ENCODE measurements at regions not wholly inside any gene's neighbourhood (a gene's known extent, or its start where the extent isn't known, plus 50 kb on each side); places are given as distances from the start of the nearest gene placed in this dataset.

GRCh38 chr3:162073422-162073975 is 576.9 kb downstream of the OTOL1 start:
- no peak for TF ChIP-seq CTCF (IDR thresholded peaks at IDR 0.05)
- H3K27me3 ChIP-seq (ENCODE audit: control insufficient read depth in 1 of 2, insufficient read depth in 2 of 2, low read length in 2 of 2): no peaks in the 10 kb centered on the region
- H3K4me3 ChIP-seq (ENCODE audit: low read length): no peak overlapping the region
- ATAC-seq (ENCODE audit: poor library complexity): no peak
- ChIA-PET POLR2A (no interaction called here), CTCF (no interaction called here)
- H3K4me1 ChIP-seq (ENCODE audit: insufficient read depth, low read length): no peaks in the 10 kb centered on the region
- Mint-ChIP-seq H3K27me3 (no peaks in the 10 kb centered on the region), H3K36me3 (ENCODE audit: low read depth) (no peaks in the 10 kb centered on the region), H3K27ac (no peak overlapping the region), H3K4me1 (ENCODE audit: low read depth) (no peaks in the 10 kb centered on the region), H3K4me3 (no peak overlapping the region), H3K9me3 (peaks cover 7% of the 10 kb centered on the region)
- no peak for DNase-seq
- no peaks in the 10 kb centered on the region for H3K9me3 ChIP-seq (ENCODE audit: control insufficient read depth in 1 of 2, insufficient read depth in 1 of 2, low read length in 2 of 2)
- intact Hi-C loops (cut with DNase I, micrococcal nuclease): no loop called here
- no peak overlapping the region for H3K27ac ChIP-seq (ENCODE audit: low read depth in 1 of 2, low read length in 2 of 2)
- H3K36me3 ChIP-seq (ENCODE audit: insufficient read depth, low read length): no peaks in the 10 kb centered on the region

GRCh38 chr3:162077108-162077507 is 580.5 kb downstream of the OTOL1 start:
- ATAC-seq (ENCODE audit: poor library complexity) (no peak), DNase-seq (no peak)
- no peak overlapping the region for H3K4me3 Mint-ChIP-seq
- Histone ChIP-seq H3K27ac (ENCODE audit: low read depth in 1 of 2, low read length in 2 of 2) (no peak overlapping the region), H3K4me1 (ENCODE audit: insufficient read depth, low read length) (no peaks in the 10 kb centered on the region), H3K4me3 (ENCODE audit: low read length) (no peak overlapping the region), H3K9me3 (ENCODE audit: control insufficient read depth in 1 of 2, insufficient read depth in 1 of 2, low read length in 2 of 2) (no peaks in the 10 kb centered on the region), H3K27me3 (ENCODE audit: control insufficient read depth in 1 of 2, insufficient read depth in 2 of 2, low read length in 2 of 2) (no peaks in the 10 kb centered on the region), H3K36me3 (ENCODE audit: insufficient read depth, low read length) (no peaks in the 10 kb centered on the region)
- H3K27me3 Mint-ChIP-seq: no peaks in the 10 kb centered on the region
- no peak for TF ChIP-seq CTCF (IDR thresholded peaks at IDR 0.05)
- no peaks in the 10 kb centered on the region for H3K4me1 Mint-ChIP-seq (ENCODE audit: low read depth)
- no peak overlapping the region for H3K27ac Mint-ChIP-seq
- ChIA-PET POLR2A (no interaction called here), CTCF (no interaction called here)
- intact Hi-C loops (cut with DNase I, micrococcal nuclease): no loop called here
- no peaks in the 10 kb centered on the region for H3K36me3 Mint-ChIP-seq (ENCODE audit: low read depth)
- H3K9me3 Mint-ChIP-seq: peaks cover 2% of the 10 kb centered on the region

- no peaks in the 10 kb centered on the region for H3K36me3 Mint-ChIP-seq (ENCODE audit: low read depth)
- Histone ChIP-seq H3K27ac (ENCODE audit: low read depth in 1 of 2, low read length in 2 of 2) (no peak overlapping the region), H3K4me3 (ENCODE audit: low read length) (no peak overlapping the region), H3K4me1 (ENCODE audit: insufficient read depth, low read length) (no peaks in the 10 kb centered on the region), H3K27me3 (ENCODE audit: control insufficient read depth in 1 of 2, insufficient read depth in 2 of 2, low read length in 2 of 2) (no peaks in the 10 kb centered on the region), H3K36me3 (ENCODE audit: insufficient read depth, low read length) (no peaks in the 10 kb centered on the region), H3K9me3 (ENCODE audit: control insufficient read depth in 1 of 2, insufficient read depth in 1 of 2, low read length in 2 of 2) (no peaks in the 10 kb centered on the region)
- DNase-seq (no peak), ATAC-seq (ENCODE audit: poor library complexity) (no peak)
- no peak overlapping the region for H3K4me3 Mint-ChIP-seq
- no peaks in the 10 kb centered on the region for H3K4me1 Mint-ChIP-seq (ENCODE audit: low read depth)
- CTCF ChIA-PET: no interaction called here
- H3K27me3 Mint-ChIP-seq: no peaks in the 10 kb centered on the region
- H3K27ac Mint-ChIP-seq: no peak overlapping the region
- peaks cover 3% of the 10 kb centered on the region for H3K9me3 Mint-ChIP-seq
- POLR2A ChIA-PET: no interaction called here
- no peak for TF ChIP-seq CTCF (IDR thresholded peaks at IDR 0.05)
- intact Hi-C loops (cut with DNase I, micrococcal nuclease): no loop called here
Observed at GRCh38 chr3:162082516-162082915, 585.9 kb downstream of the OTOL1 start.

All from CD4-positive, alpha-beta T cell (primary cell).